ENCODE measurements at regions not wholly inside any gene's neighbourhood (a gene's known extent, or its start where the extent isn't known, plus 50 kb on each side); places are given as distances from the start of the nearest gene placed in this dataset.

GRCh38 chr10:108631332-108631731 lies 1292.0 kb downstream of the XPNPEP1 start:
- H4K8ac ChIP-seq (ENCODE audit: extremely low read depth, insufficient read depth, low read length) = no peak overlapping the region
- H3K4ac ChIP-seq (replicated peaks; ENCODE audit: insufficient read length, low read depth, low read length) = no peak overlapping the region
- H4K91ac ChIP-seq (replicated peaks; ENCODE audit: insufficient read length, low read length) = no peak overlapping the region
- POLR2A ChIA-PET (ENCODE audit: partially characterized antibody) = no interaction called here
- H3K14ac ChIP-seq (ENCODE audit: insufficient read length) = no peak overlapping the region
- no peak overlapping the region for H2BK20ac ChIP-seq (ENCODE audit: low read length)
- H3K56ac ChIP-seq (replicated peaks; ENCODE audit: insufficient read length, low read depth, low read length) = no peak overlapping the region
- FAIRE-seq (no peak), DNase-seq (ENCODE audit: low read depth in 1 of 2, low spot score in 2 of 2) (no peak)
- no peaks in the 10 kb centered on the region for H3K79me1 ChIP-seq (ENCODE audit: low read depth, low read length)
- H2AK5ac ChIP-seq (ENCODE audit: low read depth, low read length) = no peak overlapping the region
- H3K79me2 ChIP-seq (ENCODE audit: control insufficient read depth in 1 of 2, insufficient read depth in 2 of 2, low read length in 2 of 2) = no peaks in the 10 kb centered on the region
- H4K5ac ChIP-seq (ENCODE audit: insufficient read length, low read depth, low read length) = no peak overlapping the region
- H3K23ac ChIP-seq (ENCODE audit: insufficient read length) = no peak overlapping the region
- H2BK120ac ChIP-seq (replicated peaks; ENCODE audit: low read depth, low read length) = no peak overlapping the region
- H3K27ac ChIP-seq (ENCODE audit: low read depth, low read length) = no peak overlapping the region
- no peak overlapping the region for H2BK12ac ChIP-seq (ENCODE audit: low read depth, low read length)
- H3K27me3 ChIP-seq (replicated peaks in 1 of 4; ENCODE audit: control insufficient read depth in 3 of 4, extremely low read depth in 1 of 4, insufficient read depth in 3 of 4, low read length in 3 of 4) = no peaks in the 10 kb centered on the region
- no peaks in the 10 kb centered on the region for H3K4me1 ChIP-seq (replicated peaks in 1 of 4; ENCODE audit: control insufficient read depth in 3 of 4, insufficient read depth in 4 of 4, low read length in 3 of 4)
- no peaks in the 10 kb centered on the region for H3K36me3 ChIP-seq (ENCODE audit: control insufficient read depth in 2 of 4, insufficient read depth in 4 of 4, low read length in 3 of 4)
- H2BK5ac ChIP-seq (ENCODE audit: low read depth, low read length) = no peak overlapping the region
- H3K9me3 ChIP-seq (ENCODE audit: insufficient read depth in 2 of 2, low read depth in 1 of 2, low read length in 1 of 2) = no peaks in the 10 kb centered on the region
- no peak overlapping the region for H3K9ac ChIP-seq (replicated peaks in 1 of 4; ENCODE audit: extremely low read depth in 1 of 4, low read depth in 3 of 4, low read length in 3 of 4)
- no peak overlapping the region for H3K4me3 ChIP-seq (ENCODE audit: extremely low read depth in 1 of 4, insufficient read depth in 2 of 4, low read depth in 3 of 4, low read length in 4 of 4)
- H3K18ac ChIP-seq (ENCODE audit: extremely low read depth, low read length) = no peak overlapping the region
- H3K4me2 ChIP-seq (ENCODE audit: insufficient read depth in 1 of 2, low read depth in 2 of 2, low read length in 2 of 2) = no peak overlapping the region
- H4K20me1 ChIP-seq (replicated peaks in 1 of 2; ENCODE audit: control insufficient read depth in 1 of 2, insufficient read depth in 2 of 2, low read length in 2 of 2) = no peaks in the 10 kb centered on the region
- H3K23me2 ChIP-seq (ENCODE audit: low read depth, low read length) = no peaks in the 10 kb centered on the region
- H2AFZ ChIP-seq (ENCODE audit: low read length) = no peak overlapping the region
- CTCF ChIA-PET (ENCODE audit: partially characterized antibody) = interaction anchor here (0.7 kb wide), 1 partner anchor 1555 kb away, joined by 3 read pairs; no protein-coding TSS in a partner anchor
- H2BK15ac ChIP-seq (ENCODE audit: low read length) = no peak overlapping the region
- WGBS, 2 experiments (ENCODE audit: extremely low coverage in 1 of 2, insufficient coverage in 1 of 2, insufficient read length in 1 of 2, insufficient replicate concordance in 2 of 2, low coverage in 1 of 2, low lambda C conversion rate in 2 of 2, missing lambda C conversion rate in 1 of 2) = 96% methylated on average over 2 of the region's 2 CpGs; no CpG with 5 or more reads in 1 of the 2 experiments
- TF ChIP-seq PHF8 (conservative IDR thresholded peaks at IDR 0.05; ENCODE audit: low read depth, low read length) = no peak
